Activated CD4-positive, alpha-beta T cell treated with anti-CD3 and anti-CD28 coated beads, Interleukin-2, amount 50 U/mL, for 24 hours (primary cell): ENCODE measurements at regions not wholly inside any gene's neighbourhood (a gene's known extent, or its start where the extent isn't known, plus 50 kb on each side); places are given as distances from the start of the nearest gene placed in this dataset.

Experiments used
- DNase-seq, 2 donors: peaks; one replicate each; pipeline ENCODE4 v3.0.0-alpha.2; 2020; ENCODE audit warnings: low read depth in 1 of 2, low spot score in 1 of 2

- DNase-seq = no peak
Measured at GRCh38 chr7:82567841-82568240, 124.3 kb upstream of the CACNA2D1 start.

GRCh38 chr7:82567356-82567755 lies 123.8 kb upstream of the CACNA2D1 start:
- DNase-seq = no peak

GRCh38 chr7:82566752-82567151 lies 123.2 kb upstream of the CACNA2D1 start:
- DNase-seq = no peak

- no peak for DNase-seq
Measured at GRCh38 chr7:82562716-82563404, 119.3 kb upstream of the CACNA2D1 start.

- no peak for DNase-seq
Measured at GRCh38 chr7:82559193-82559805, 115.7 kb upstream of the CACNA2D1 start.

GRCh38 chr7:82549616-82550285 lies 106.2 kb upstream of the CACNA2D1 start:
- DNase-seq = no peak

- no peak for DNase-seq
Measured at GRCh38 chr7:82548141-82548688, 104.6 kb upstream of the CACNA2D1 start.

- no peak for DNase-seq
Measured at GRCh38 chr7:82542665-82543064, 99.1 kb upstream of the CACNA2D1 start.

- DNase-seq = no peak
Measured at GRCh38 chr7:82539969-82540368, 96.4 kb upstream of the CACNA2D1 start.

- DNase-seq = no peak
Measured at GRCh38 chr7:82534684-82535083, 91.1 kb upstream of the CACNA2D1 start.

GRCh38 chr7:82530361-82530760 lies 86.8 kb upstream of the CACNA2D1 start:
- no peak for DNase-seq

GRCh38 chr7:82528577-82529310 lies 85.2 kb upstream of the CACNA2D1 start:
- no peak for DNase-seq

GRCh38 chr7:82527851-82528250 lies 84.3 kb upstream of the CACNA2D1 start:
- no peak for DNase-seq

GRCh38 chr7:82521906-82522445 lies 78.4 kb upstream of the CACNA2D1 start:
- no peak for DNase-seq

- DNase-seq = no peak
Measured at GRCh38 chr7:82517050-82517449, 73.5 kb upstream of the CACNA2D1 start.

- DNase-seq = no peak
Measured at GRCh38 chr7:82511542-82511941, 68.0 kb upstream of the CACNA2D1 start.

GRCh38 chr7:82507976-82508677 lies 64.5 kb upstream of the CACNA2D1 start:
- DNase-seq = no peak

- no peak for DNase-seq
Measured at GRCh38 chr7:82507365-82507975, 63.9 kb upstream of the CACNA2D1 start.

GRCh38 chr7:82506702-82507101 lies 63.1 kb upstream of the CACNA2D1 start:
- DNase-seq = no peak

- no peak for DNase-seq
Measured at GRCh38 chr7:82506208-82506607, 62.6 kb upstream of the CACNA2D1 start.
